Trophoblast cell (in vitro differentiated cells and primary cell): ENCODE measurements at regions not wholly inside any gene's neighbourhood (a gene's known extent, or its start where the extent isn't known, plus 50 kb on each side); places are given as distances from the start of the nearest gene placed in this dataset.
A peak's percentile ranks its signal among the peaks of the same experiment; 100 is the strongest.

Experiments used
- DNase-seq, 2 donors: peaks; one replicate each; pipeline ENCODE4 v3.0.0-alpha.2; 2016
- H2AFZ ChIP-seq: 2 replicates; pipeline ENCODE4 v1.6.1; 2013; ENCODE audit warnings: low read length, moderate library complexity, mild to moderate bottlenecking; ENCODE audit not compliant: insufficient read depth, poor library complexity
- H2AK5ac ChIP-seq: 2 replicates; pipeline ENCODE4 v1.6.1; 2013; ENCODE audit warnings: mild to moderate bottlenecking, low read length
- H2BK120ac ChIP-seq: 2 replicates; pipeline ENCODE4 v1.6.1; 2013; ENCODE audit warnings: low read length, mild to moderate bottlenecking, moderate library complexity; ENCODE audit not compliant: insufficient read depth, poor library complexity
- H2BK12ac ChIP-seq: 2 replicates; pipeline ENCODE4 v1.6.1; 2013; ENCODE audit warnings: mild to moderate bottlenecking, low read length, moderate library complexity
- H2BK5ac ChIP-seq: 2 replicates; pipeline ENCODE4 v1.6.1; 2013; ENCODE audit warnings: low read length, low read depth, moderate library complexity, mild to moderate bottlenecking; ENCODE audit not compliant: poor library complexity
- H3K14ac ChIP-seq: 2 replicates; pipeline ENCODE4 v1.6.1; 2013; ENCODE audit warnings: mild to moderate bottlenecking, low read length
- H3K18ac ChIP-seq: 2 replicates; pipeline ENCODE4 v1.6.1; 2013; ENCODE audit warnings: mild to moderate bottlenecking, low read length
- H3K23ac ChIP-seq: 2 replicates; pipeline ENCODE4 v1.6.1; 2013; ENCODE audit warnings: low read length
- H3K27ac ChIP-seq: 2 replicates; pipeline ENCODE4 v1.5.1; 2013; ENCODE audit warnings: low read depth, mild to moderate bottlenecking, inconsistent platforms, low read length, moderate library complexity
- H3K27me3 ChIP-seq: 2 replicates; pipeline ENCODE4 v1.6.1; 2013; ENCODE audit warnings: inconsistent platforms, mild to moderate bottlenecking, low read length, moderate library complexity; ENCODE audit not compliant: insufficient read depth
- H3K36me3 ChIP-seq, 2 experiments: 1 replicate in 1 of 2; 2 replicates in 1 of 2; pipeline ENCODE4 v1.6.1; 2013; ENCODE audit warnings: low read length in 2 of 2, mild to moderate bottlenecking in 2 of 2, moderate library complexity in 1 of 2; ENCODE audit not compliant: insufficient read depth in 2 of 2, control insufficient read depth in 1 of 2
- H3K4ac ChIP-seq: 2 replicates; pipeline ENCODE4 v1.6.1; 2013; ENCODE audit warnings: low read depth, mild to moderate bottlenecking, low read length, moderate library complexity
- H3K4me1 ChIP-seq, 2 experiments: 1 replicate in 1 of 2; 2 replicates in 1 of 2; pipeline ENCODE4 v1.6.1; 2013; ENCODE audit warnings: low read length in 2 of 2, mild to moderate bottlenecking in 2 of 2, moderate library complexity in 1 of 2; ENCODE audit not compliant: insufficient read depth in 2 of 2, control insufficient read depth in 1 of 2
- H3K4me2 ChIP-seq: 2 replicates; pipeline ENCODE4 v1.6.1; 2013; ENCODE audit warnings: inconsistent platforms, mild to moderate bottlenecking, low read length, moderate library complexity
- H3K4me3 ChIP-seq: 2 replicates; pipeline ENCODE4 v1.5.1; 2013; ENCODE audit warnings: mild to moderate bottlenecking, low read depth, low read length, inconsistent platforms
- H3K79me1 ChIP-seq: one replicate; pipeline ENCODE4 v1.6.1; 2013; ENCODE audit warnings: low read length
- H3K79me2 ChIP-seq: 2 replicates; pipeline ENCODE4 v1.6.1; 2013; ENCODE audit warnings: low read length, mild to moderate bottlenecking; ENCODE audit not compliant: control insufficient read depth, insufficient read depth, poor library complexity
- H3K9ac ChIP-seq: 2 replicates; pipeline ENCODE4 v1.6.1; 2013; ENCODE audit warnings: mild to moderate bottlenecking, low read length
- H3K9me3 ChIP-seq: 2 replicates; pipeline ENCODE4 v1.6.1; 2013; ENCODE audit warnings: low read depth, mild to moderate bottlenecking, control low read depth, inconsistent platforms, low read length; ENCODE audit not compliant: insufficient read depth
- H4K12ac ChIP-seq: 2 replicates; pipeline ENCODE4 v1.6.1; 2013; ENCODE audit warnings: low read depth, mild to moderate bottlenecking, low read length, moderate library complexity
- H4K8ac ChIP-seq: 2 replicates; pipeline ENCODE4 v1.6.1; 2013; ENCODE audit warnings: low read depth, mild to moderate bottlenecking, low read length, moderate library complexity
- H4K91ac ChIP-seq: one replicate; pipeline ENCODE4 v1.6.1; 2013; ENCODE audit warnings: low read depth, mild to moderate bottlenecking, low read length, moderate library complexity
- WGBS: extraction: QIAGEN DNeasy Blood & Tissue Kit; methylation state at CpG from one replicate; pipeline ENCODE4 v1.1.7; 2013; ENCODE audit warnings: missing lambda C conversion rate; ENCODE audit not compliant: insufficient read length, insufficient coverage; ENCODE audit errors: extremely low coverage; 5-methylcytosine and 5-hydroxymethylcytosine counted together

DNA sequence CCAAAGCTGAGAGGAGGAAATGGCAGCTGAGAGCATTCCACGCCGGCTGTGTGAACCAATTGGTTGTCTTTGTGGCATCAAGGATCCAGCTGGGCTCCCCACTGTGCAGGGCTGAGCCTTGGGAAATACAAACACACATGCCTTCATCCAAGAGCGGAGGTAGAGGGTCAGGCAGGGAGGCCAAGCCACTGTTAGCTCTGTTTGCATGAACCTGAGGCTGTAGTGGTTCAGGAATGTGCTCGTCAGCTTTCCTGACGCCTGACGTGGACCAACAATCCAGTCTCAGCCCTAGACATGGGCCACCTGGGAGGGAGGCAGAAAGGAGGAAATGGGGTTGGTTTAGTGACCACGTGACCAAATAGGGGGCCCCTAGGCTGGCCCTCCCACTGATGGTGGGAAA lies 276.9 kb downstream of the TLE3 start:
- Histone ChIP-seq H3K79me1 (no peaks in the 10 kb centered on the region), H3K36me3 (no peaks in the 10 kb centered on the region), H2BK5ac (no peak overlapping the region), H2AFZ (no peak overlapping the region), H3K23ac (no peak overlapping the region), H3K4me3 (no peak overlapping the region), H3K4ac (no peak overlapping the region), H3K4me1 (no peaks in the 10 kb centered on the region), H3K27ac (no peak overlapping the region), H3K27me3 (no peaks in the 10 kb centered on the region), H4K12ac (no peak overlapping the region), H3K18ac (no peak overlapping the region), H4K8ac (no peak overlapping the region), H3K9ac (no peak overlapping the region), H3K4me2 (no peak overlapping the region), H3K9me3 (peaks cover 6% of the 10 kb centered on the region), H3K79me2 (no peaks in the 10 kb centered on the region), H2AK5ac (no peak overlapping the region), H2BK12ac (no peak overlapping the region), H3K14ac (no peak overlapping the region), H2BK120ac (no peak overlapping the region), H4K91ac (no peak overlapping the region)
- WGBS, result no CpG with 5 or more reads among the region's 7 CpGs
- no peak for DNase-seq

DNA sequence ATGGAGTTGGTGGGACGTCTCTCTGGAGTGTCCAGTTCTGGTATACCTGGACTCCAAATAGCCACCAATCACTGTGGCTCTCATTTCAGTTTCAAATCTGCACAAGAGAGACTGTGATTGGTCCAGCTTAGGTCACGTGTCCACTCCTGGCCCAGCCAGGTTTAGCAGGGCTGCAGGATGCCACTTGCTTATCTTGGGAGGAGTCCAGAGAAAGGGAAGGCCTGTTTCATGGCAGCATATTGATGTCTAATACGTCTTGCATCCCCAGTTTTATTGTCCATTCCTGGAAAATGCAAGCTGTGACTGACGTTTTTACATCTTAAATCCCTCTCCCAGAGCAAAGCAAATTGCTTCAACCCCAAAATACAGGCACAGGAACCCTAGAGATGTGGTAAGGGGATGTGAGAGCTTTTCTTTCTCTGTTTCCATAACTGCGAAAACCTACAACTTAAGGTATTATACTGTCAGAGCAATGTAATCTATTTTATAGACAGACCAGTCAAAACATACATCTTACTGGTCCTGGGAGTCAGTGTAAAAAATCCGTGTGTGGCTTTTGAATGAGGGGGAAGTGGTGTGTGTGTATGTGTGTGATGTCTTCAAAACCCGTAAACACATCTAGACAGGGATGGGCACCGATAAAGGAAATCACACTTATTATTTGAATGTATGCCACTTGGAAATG lies 274.4 kb downstream of the TLE3 start:
- no peak overlapping the region for H3K27ac ChIP-seq
- H3K4me2 ChIP-seq, result no peak overlapping the region
- H3K36me3 ChIP-seq, result no peaks in the 10 kb centered on the region
- no peak overlapping the region for H2BK120ac ChIP-seq
- H3K14ac ChIP-seq, result no peak overlapping the region
- H4K8ac ChIP-seq, result no peak overlapping the region
- WGBS, result no CpG with 5 or more reads among the region's 8 CpGs
- H4K12ac ChIP-seq, result no peak overlapping the region
- no peaks in the 10 kb centered on the region for H3K79me1 ChIP-seq
- H3K23ac ChIP-seq, result no peak overlapping the region
- H2BK5ac ChIP-seq, result no peak overlapping the region
- no peak overlapping the region for H3K4me3 ChIP-seq
- H3K4ac ChIP-seq, result no peak overlapping the region
- H3K27me3 ChIP-seq, result no peaks in the 10 kb centered on the region
- no peak overlapping the region for H3K18ac ChIP-seq
- no peak overlapping the region for H2BK12ac ChIP-seq
- no peaks in the 10 kb centered on the region for H3K79me2 ChIP-seq
- no peak overlapping the region for H2AFZ ChIP-seq
- peaks cover 6% of the 10 kb centered on the region for H3K9me3 ChIP-seq
- H3K4me1 ChIP-seq, result no peaks in the 10 kb centered on the region
- no peak overlapping the region for H4K91ac ChIP-seq
- no peak overlapping the region for H3K9ac ChIP-seq
- no peak overlapping the region for H2AK5ac ChIP-seq
- peak in 1 of 2 donors; percentile 58 for DNase-seq

DNA sequence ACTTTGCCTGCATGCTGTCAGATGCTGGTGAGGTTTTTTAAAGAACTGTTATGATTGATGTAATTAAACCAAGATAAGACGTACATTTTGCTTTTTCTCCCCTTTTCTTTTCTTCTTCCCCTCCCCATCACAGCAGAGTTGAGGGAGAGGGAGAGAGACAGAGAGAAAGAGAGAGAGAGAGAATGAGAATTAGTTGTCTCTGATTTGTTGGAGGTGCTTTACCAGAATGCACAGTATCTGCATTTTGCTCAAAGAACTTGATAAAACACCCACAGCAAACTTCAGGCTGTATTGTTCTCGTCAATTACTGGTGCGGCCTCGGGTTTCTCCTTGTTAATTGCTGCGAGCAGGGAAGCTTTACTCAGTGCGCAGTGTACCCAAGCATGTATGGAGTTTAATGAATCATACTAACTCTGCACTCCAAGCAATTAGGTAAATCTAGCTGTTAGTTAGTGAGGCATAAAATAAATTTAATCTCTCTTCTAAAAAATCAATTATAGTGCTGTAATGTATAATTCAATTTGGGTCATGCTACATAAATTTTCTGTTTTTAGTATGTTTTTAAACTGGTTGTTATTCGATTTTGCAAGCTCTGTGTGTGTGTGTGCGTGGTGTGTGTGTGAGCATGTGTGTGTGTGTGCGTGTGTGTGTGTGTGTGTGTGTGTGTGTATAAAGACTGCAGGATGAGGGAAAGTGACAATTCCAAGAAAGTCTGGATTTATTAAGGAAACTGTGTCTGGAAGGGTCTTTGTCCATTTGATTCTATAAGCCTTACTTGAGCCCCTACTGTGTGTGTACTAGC lies 273.4 kb downstream of the TLE3 start:
- Histone ChIP-seq H3K4me3 (no peak overlapping the region), H2BK5ac (no peak overlapping the region), H2BK120ac (no peak overlapping the region), H3K27me3 (no peaks in the 10 kb centered on the region), H3K9ac (no peak overlapping the region), H2AFZ (no peak overlapping the region), H3K79me2 (no peaks in the 10 kb centered on the region), H3K27ac (no peak overlapping the region), H4K8ac (no peak overlapping the region), H3K18ac (no peak overlapping the region), H3K36me3 (no peaks in the 10 kb centered on the region), H3K4me1 (no peaks in the 10 kb centered on the region), H4K12ac (no peak overlapping the region), H2BK12ac (no peak overlapping the region), H3K14ac (no peak overlapping the region), H3K79me1 (no peaks in the 10 kb centered on the region), H3K4ac (no peak overlapping the region), H3K23ac (no peak overlapping the region), H3K9me3 (peaks cover 6% of the 10 kb centered on the region), H4K91ac (no peak overlapping the region), H3K4me2 (no peak overlapping the region), H2AK5ac (no peak overlapping the region)
- WGBS, result no CpG with 5 or more reads among the region's 9 CpGs
- DNase-seq, result no peak

DNA sequence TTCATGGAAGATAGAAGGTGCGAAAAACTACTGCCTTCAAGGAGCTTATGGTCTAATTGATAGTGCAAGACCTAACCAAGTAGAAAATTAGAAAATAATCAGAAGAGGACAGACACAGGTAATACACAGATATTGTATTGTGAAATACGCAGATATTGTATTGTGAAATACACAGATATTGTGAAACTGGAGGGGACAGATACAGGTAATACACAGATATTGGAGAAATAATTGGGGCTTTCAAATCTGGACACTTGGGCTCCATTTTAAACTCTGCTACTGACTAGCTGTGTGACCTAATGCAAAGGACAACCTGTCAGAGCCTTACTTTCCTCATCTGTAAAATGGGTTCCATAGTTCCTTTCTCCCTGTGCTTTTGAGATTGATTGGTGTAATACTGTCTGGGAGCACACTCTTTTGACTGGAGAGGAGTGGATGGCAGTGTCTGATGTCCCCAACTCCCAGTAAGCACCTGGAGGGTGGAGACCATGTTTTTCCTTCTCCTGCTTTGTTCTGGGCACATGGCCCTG lies 272.8 kb downstream of the TLE3 start:
- peak in 1 of 2 donors; percentile 41 for DNase-seq
- no peak overlapping the region for H2BK120ac ChIP-seq
- no peaks in the 10 kb centered on the region for H3K79me1 ChIP-seq
- no peak overlapping the region for H2AFZ ChIP-seq
- no peaks in the 10 kb centered on the region for H3K36me3 ChIP-seq
- no CpG with 5 or more reads among the region's 2 CpGs for WGBS
- H3K27ac ChIP-seq, result no peak overlapping the region
- no peaks in the 10 kb centered on the region for H3K4me1 ChIP-seq
- H2BK5ac ChIP-seq, result no peak overlapping the region
- H3K14ac ChIP-seq, result no peak overlapping the region
- no peaks in the 10 kb centered on the region for H3K27me3 ChIP-seq
- H3K9me3 ChIP-seq, result peaks cover 6% of the 10 kb centered on the region
- H4K12ac ChIP-seq, result no peak overlapping the region
- H3K4ac ChIP-seq, result no peak overlapping the region
- no peak overlapping the region for H4K8ac ChIP-seq
- no peak overlapping the region for H4K91ac ChIP-seq
- H2BK12ac ChIP-seq, result no peak overlapping the region
- H3K23ac ChIP-seq, result no peak overlapping the region
- H3K79me2 ChIP-seq, result no peaks in the 10 kb centered on the region
- H3K18ac ChIP-seq, result no peak overlapping the region
- H2AK5ac ChIP-seq, result no peak overlapping the region
- H3K4me3 ChIP-seq, result no peak overlapping the region
- no peak overlapping the region for H3K9ac ChIP-seq
- no peak overlapping the region for H3K4me2 ChIP-seq
